Heart right ventricle (tissue), 16 donors: ENCODE measurements at regions not wholly inside any gene's neighbourhood (a gene's known extent, or its start where the extent isn't known, plus 50 kb on each side); places are given as distances from the start of the nearest gene placed in this dataset.
"Not testable (repeated sequence)": the region's sequence is repeated elsewhere in the genome, so short reads cannot be mapped to it uniquely, and the experiment has no call there.

Experiments used
- ATAC-seq, 8 donors: fragments of 200-7000 bp; cut with Tn5 transposase; one replicate each; pipeline ENCODE4 v1.9.1; 2020; ENCODE audit warnings: mild to moderate bottlenecking in 8 of 8, moderate library complexity in 8 of 8, moderate number of reproducible peaks in 1 of 8
- DNase-seq, 2 donors: peaks; one replicate each; pipeline ENCODE4 v3.0.0-alpha.2; 2020
- H3K27ac ChIP-seq, 10 donors: fragments of 200-600 bp; sonication (generic) in 2 of 10; one replicate each; pipeline versions ENCODE4 v1.5.0 to v1.8.0; 2020 to 2022; ENCODE audit warnings: mild to moderate bottlenecking in 3 of 10
- H3K27me3 ChIP-seq, 7 donors: fragments of 200-600 bp; one replicate each; pipeline ENCODE4 v1.8.0; 2021 to 2022; ENCODE audit warnings: mild to moderate bottlenecking in 2 of 7
- H3K36me3 ChIP-seq, 9 donors: fragments of 200-600 bp; sonication (generic) in 1 of 9; one replicate each; pipeline versions ENCODE4 v1.5.0 to v1.8.0; 2020 to 2022; ENCODE audit warnings: mild to moderate bottlenecking in 2 of 9
- H3K4me1 ChIP-seq, 9 donors: fragments of 200-600 bp; sonication (generic) in 1 of 9; one replicate each; pipeline versions ENCODE4 v1.5.0 to v1.8.0; 2020 to 2022; ENCODE audit warnings: mild to moderate bottlenecking in 4 of 9
- H3K4me3 ChIP-seq, 10 donors: fragments of 200-600 bp; sonication (generic) in 2 of 10; one replicate each; pipeline versions ENCODE4 v1.5.0 to v1.8.0; 2020 to 2022; ENCODE audit warnings: mild to moderate bottlenecking in 7 of 10, moderate library complexity in 2 of 10
- H3K9me3 ChIP-seq, 11 donors: fragments of 200-600 bp in 10 of 11; sonication (generic) in 2 of 11; one replicate each; pipeline versions ENCODE4 v1.5.0 to v1.8.0; 2013 to 2022; ENCODE audit warnings: mild to moderate bottlenecking in 2 of 11, control low read depth in 1 of 11, moderate library complexity in 1 of 11
- WGBS, 2 donors: extraction: QIAGEN DNeasy Blood & Tissue Kit; methylation state at CpG; one replicate each; pipeline ENCODE4 v1.1.7; 2013; ENCODE audit warnings: inconsistent platforms in 1 of 2; 5-methylcytosine and 5-hydroxymethylcytosine counted together
- intact Hi-C, 10 donors: fragments of 100-400 bp; cut with DNase I; formaldehyde crosslinking; loops; one replicate each; pipeline versions ENCODE4 v1.11.1 to v1.14.2; 2022
- TF ChIP-seq, protein P1 (sequence below), 9 donors: fragments of 200-600 bp; sonication (generic) in 2 of 9; IDR thresholded peaks; one replicate each; pipeline versions ENCODE4 v1.5.0 to v1.8.0; 2021 to 2022; ENCODE audit warnings: antibody characterized with exemption in 9 of 9, mild to moderate bottlenecking in 5 of 9, moderate library complexity in 1 of 9
- donor health status: Arrhythmogenic right ventricular cardiomyopathy.
- donor health status: ischemic (EF 13 %, LVEDD 7.1; RV severe dilation, severe dysfunction).
- donor health status: healthy with polysubstance abuse.
- donor health status: DM: no; HTN: yes; CAD: no.
- donor health status: DM: no; HTN: no; CAD: no.
- donor health status: ischemic (EF 25% LVEDD 6.9; RV normal size, moderate dysfunction).
- donor health status: ischemic (EF 25% LVEDD 5.7; RV mildly dilated, moderate dysfunction).
- donor health status: healthy.
- donor health status: DM: yes; HTN: yes; CAD: no.
- donor health status: Ischemic cardiomyopathy.
- donor health status: ischemic (EF 35%, LVEDD 5.7; RV mildly dilated, moderate dysfunction).
- donor health status: nonischemic (EF 11% LVEDD 7.7; RV severe dilation, severe dysfunction).
- donor health status: DM: yes; HTN: yes; CAD: no.
- donor health status: PGD.
- donor health status: ischemic (EF 29% LVEDD 5.4; RV normal size, mild dysfunction).
- donor health status: nonischemic (EF 23%, LVEDD 6.1; RV moderate dilation, normal function).

DNA sequence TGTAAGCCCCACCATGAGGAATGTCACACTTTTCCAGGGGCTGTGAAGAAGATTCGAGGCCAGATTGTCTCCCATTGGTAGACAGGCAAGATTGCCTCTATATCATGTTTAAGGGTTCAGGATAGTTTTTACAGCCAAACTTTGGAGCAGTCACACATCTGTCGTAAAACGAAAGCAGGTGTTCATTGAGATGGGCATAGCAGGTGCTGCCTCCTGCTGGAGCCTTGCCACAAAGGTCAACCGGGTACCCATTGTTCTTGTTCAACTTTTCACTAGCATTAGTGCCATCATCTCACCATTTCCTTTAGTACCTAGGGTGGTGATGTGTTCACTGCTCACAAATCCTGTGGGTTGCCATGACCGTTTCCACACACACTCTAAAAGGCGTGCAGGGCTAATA, 198.3 kb downstream of the HTR1B start:
- intact Hi-C loops, result no loop called here
- Histone ChIP-seq H3K36me3 (no peaks in the 10 kb centered on the region), H3K4me3 (no peak overlapping the region), H3K27ac (no peak overlapping the region), H3K9me3 (peaks cover 0 to 18% (median 0%) of the 10 kb centered on the region in 11 donors), H3K4me1 (no peaks in the 10 kb centered on the region), H3K27me3 (no peaks in the 10 kb centered on the region)
- TF ChIP-seq, protein P1, sequence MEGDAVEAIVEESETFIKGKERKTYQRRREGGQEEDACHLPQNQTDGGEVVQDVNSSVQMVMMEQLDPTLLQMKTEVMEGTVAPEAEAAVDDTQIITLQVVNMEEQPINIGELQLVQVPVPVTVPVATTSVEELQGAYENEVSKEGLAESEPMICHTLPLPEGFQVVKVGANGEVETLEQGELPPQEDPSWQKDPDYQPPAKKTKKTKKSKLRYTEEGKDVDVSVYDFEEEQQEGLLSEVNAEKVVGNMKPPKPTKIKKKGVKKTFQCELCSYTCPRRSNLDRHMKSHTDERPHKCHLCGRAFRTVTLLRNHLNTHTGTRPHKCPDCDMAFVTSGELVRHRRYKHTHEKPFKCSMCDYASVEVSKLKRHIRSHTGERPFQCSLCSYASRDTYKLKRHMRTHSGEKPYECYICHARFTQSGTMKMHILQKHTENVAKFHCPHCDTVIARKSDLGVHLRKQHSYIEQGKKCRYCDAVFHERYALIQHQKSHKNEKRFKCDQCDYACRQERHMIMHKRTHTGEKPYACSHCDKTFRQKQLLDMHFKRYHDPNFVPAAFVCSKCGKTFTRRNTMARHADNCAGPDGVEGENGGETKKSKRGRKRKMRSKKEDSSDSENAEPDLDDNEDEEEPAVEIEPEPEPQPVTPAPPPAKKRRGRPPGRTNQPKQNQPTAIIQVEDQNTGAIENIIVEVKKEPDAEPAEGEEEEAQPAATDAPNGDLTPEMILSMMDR (IDR thresholded peaks at IDR 0.05), result no peak
- DNase-seq, result no peak
- no peak for ATAC-seq
- WGBS, 2 donors, result 84 to 87% methylated on average over 6 of the region's 6 CpGs

DNA sequence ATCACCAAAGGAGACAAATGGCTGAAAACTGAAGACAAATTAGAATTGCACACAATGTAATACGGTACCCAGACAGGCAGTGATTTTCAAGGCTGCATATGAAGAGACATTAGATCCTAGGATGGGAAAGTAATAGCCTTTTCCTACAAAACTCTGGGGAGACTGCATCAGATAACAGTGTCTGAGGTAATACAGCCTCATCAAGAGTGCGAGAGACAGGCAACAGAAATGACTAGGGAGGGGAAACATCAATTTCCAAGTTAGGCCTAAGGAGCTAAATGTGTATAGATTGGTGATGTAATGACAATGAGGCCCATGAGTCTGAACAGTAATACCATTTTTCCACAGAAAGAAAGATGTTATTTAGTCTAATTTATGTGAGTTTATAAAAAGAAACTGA, 200.3 kb downstream of the HTR1B start:
- peaks cover 0 to 24% (median 0%) of the 10 kb centered on the region in 11 donors for H3K9me3 ChIP-seq
- H3K36me3 ChIP-seq, result no peaks in the 10 kb centered on the region
- no peak overlapping the region for H3K27ac ChIP-seq
- no peaks in the 10 kb centered on the region for H3K27me3 ChIP-seq
- no peak overlapping the region for H3K4me3 ChIP-seq
- TF ChIP-seq, protein P1 (IDR thresholded peaks at IDR 0.05), result no peak
- intact Hi-C loops, result no loop called here
- no peaks in the 10 kb centered on the region for H3K4me1 ChIP-seq
- ATAC-seq (no peak), DNase-seq (no peak)
- 75 to 80% methylated on average over 2 of the region's 2 CpGs for WGBS, 2 donors

DNA sequence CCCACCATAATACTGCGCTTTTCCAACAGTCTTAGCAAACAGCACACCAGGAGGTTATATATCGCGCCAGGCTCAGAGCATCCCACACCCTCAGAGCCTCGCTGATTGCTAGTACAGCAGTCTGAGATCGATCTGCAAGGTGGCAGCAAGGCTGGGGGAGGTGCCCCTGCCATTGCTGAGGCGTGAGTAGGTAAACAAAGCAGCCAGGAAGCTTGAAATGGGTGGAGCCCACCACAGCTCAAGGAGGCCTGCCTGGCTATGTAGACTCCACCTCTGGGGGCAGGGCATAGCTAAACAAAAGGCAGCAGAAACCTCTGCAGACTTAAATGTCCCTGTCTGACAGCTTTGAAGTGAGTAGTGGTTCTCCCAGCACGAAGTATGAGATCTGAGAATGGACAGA, 211.5 kb downstream of the HTR1B start:
- H3K4me1 ChIP-seq, DNase-seq, H3K27me3 ChIP-seq, H3K36me3 ChIP-seq, ATAC-seq, H3K4me3 ChIP-seq, H3K27ac ChIP-seq, intact Hi-C loops: not testable (repeated sequence)
- 77 to 79% methylated on average over 7 of the region's 7 CpGs for WGBS, 2 donors
- peaks cover 0 to 12% (median 0%) of the 10 kb centered on the region in 11 donors for H3K9me3 ChIP-seq

DNA sequence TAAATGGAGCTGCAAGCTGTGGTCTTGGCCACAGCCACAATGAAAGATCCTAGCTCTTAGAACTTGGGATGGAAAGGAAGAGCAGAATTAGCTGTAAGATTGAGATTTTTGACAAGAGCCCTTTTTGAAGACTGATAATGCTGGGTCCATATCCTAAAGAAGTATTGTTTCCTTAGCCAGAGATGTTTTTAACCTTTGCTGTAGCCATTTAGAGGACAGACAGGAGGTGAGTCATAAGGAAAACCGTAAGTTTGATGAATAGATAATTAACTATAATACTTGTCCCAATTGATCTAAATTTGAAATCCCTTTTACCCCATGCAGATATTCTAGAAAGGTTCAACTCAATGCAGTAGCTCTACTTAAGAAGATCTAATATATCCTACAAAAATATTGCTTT, 213.7 kb downstream of the HTR1B start:
- 56 to 71% methylated on average over 1 of the region's 1 CpG for WGBS, 2 donors
- no peak overlapping the region for H3K4me3 ChIP-seq
- TF ChIP-seq, protein P1 (IDR thresholded peaks at IDR 0.05), result no peak

DNA sequence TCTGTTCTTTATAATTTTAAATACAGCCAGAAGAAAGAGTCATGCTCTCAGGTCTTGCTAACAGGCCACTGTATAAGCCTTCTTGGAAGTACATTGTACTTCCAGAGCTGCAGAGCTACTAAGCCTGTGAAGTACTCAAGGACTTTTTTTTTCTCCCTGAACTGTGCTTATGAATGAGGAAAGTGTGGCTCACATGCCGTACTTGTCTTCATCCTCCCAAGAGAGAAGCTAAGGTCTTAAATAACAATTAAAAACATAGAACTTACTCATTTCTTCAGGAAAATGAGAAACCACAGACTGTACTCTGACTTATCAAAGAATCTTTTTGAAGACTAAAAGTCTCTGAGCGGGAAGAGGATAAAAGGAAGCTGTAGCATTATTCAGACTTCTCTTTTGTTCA, 218.3 kb downstream of the HTR1B start:
- H3K4me1 ChIP-seq, result no peaks in the 10 kb centered on the region
- no peaks in the 10 kb centered on the region for H3K36me3 ChIP-seq
- DNase-seq (no peak), ATAC-seq (no peak)
- H3K27ac ChIP-seq, result no peak overlapping the region
- WGBS, 2 donors, result 74 to 77% methylated on average over 2 of the region's 2 CpGs
- TF ChIP-seq, protein P1 (IDR thresholded peaks at IDR 0.05), result no peak
- no peak overlapping the region for H3K4me3 ChIP-seq
- intact Hi-C loops, result no loop called here
- no peaks in the 10 kb centered on the region for H3K9me3 ChIP-seq
- H3K27me3 ChIP-seq, result no peaks in the 10 kb centered on the region

More for the DNA sequence above, 213.7 kb downstream of the HTR1B start:
- H3K4me1 ChIP-seq, result no peaks in the 10 kb centered on the region
- no peak overlapping the region for H3K27ac ChIP-seq
- intact Hi-C loops, result no loop called here
- no peaks in the 10 kb centered on the region for H3K36me3 ChIP-seq
- peaks cover 0 to 7% (median 0%) of the 10 kb centered on the region in 11 donors for H3K9me3 ChIP-seq
- no peaks in the 10 kb centered on the region for H3K27me3 ChIP-seq
- ATAC-seq, result no peak
- no peak for DNase-seq
